ENCODE measurements at regions not wholly inside any gene's neighbourhood (a gene's known extent, or its start where the extent isn't known, plus 50 kb on each side); places are given as distances from the start of the nearest gene placed in this dataset.

- TF ChIP-seq EZH2phosphoT487 (IDR thresholded peaks at IDR 0.05; ENCODE audit: borderline replicate concordance, low read length): no peak
- TF ChIP-seq, protein P1, sequence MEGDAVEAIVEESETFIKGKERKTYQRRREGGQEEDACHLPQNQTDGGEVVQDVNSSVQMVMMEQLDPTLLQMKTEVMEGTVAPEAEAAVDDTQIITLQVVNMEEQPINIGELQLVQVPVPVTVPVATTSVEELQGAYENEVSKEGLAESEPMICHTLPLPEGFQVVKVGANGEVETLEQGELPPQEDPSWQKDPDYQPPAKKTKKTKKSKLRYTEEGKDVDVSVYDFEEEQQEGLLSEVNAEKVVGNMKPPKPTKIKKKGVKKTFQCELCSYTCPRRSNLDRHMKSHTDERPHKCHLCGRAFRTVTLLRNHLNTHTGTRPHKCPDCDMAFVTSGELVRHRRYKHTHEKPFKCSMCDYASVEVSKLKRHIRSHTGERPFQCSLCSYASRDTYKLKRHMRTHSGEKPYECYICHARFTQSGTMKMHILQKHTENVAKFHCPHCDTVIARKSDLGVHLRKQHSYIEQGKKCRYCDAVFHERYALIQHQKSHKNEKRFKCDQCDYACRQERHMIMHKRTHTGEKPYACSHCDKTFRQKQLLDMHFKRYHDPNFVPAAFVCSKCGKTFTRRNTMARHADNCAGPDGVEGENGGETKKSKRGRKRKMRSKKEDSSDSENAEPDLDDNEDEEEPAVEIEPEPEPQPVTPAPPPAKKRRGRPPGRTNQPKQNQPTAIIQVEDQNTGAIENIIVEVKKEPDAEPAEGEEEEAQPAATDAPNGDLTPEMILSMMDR (IDR thresholded peaks at IDR 0.05; ENCODE audit: low read depth, low read length, poor library complexity, severe bottlenecking): no peak
- H3K9me3 ChIP-seq (ENCODE audit: control insufficient read depth, insufficient read depth, low read length): no peaks in the 10 kb centered on the region; the same call in 1 of the 2 replicates
- no peaks in the 10 kb centered on the region for H3F3A ChIP-seq (ENCODE audit: control insufficient read depth, insufficient read depth)
- H3K36me3 ChIP-seq (ENCODE audit: control insufficient read depth, low read length): no peaks in the 10 kb centered on the region
- no peaks in the 10 kb centered on the region for H3K9me2 ChIP-seq (replicated peaks; ENCODE audit: control insufficient read depth, low read length)
- H3K4me1 ChIP-seq (ENCODE audit: control insufficient read depth, low read length): no peaks in the 10 kb centered on the region
- H3K27me3 ChIP-seq (ENCODE audit: control insufficient read depth, low read length): no peaks in the 10 kb centered on the region
- H3K4me3 ChIP-seq (ENCODE audit: low read length): no peak overlapping the region
- H3K4me2 ChIP-seq (ENCODE audit: low read length): no peak overlapping the region
- no peaks in the 10 kb centered on the region for H3K79me2 ChIP-seq (ENCODE audit: control insufficient read depth, low read length)
- H3K27ac ChIP-seq (ENCODE audit: low read depth, low read length): no peak overlapping the region
- H4K20me1 ChIP-seq (ENCODE audit: control insufficient read depth, insufficient read depth, low read depth, low read length): no peaks in the 10 kb centered on the region
These were observed 1481.1 kb downstream of the STIM2 start for GRCh38 chr4:28341784-28342183.

- H3K4me3 ChIP-seq (ENCODE audit: low read length): no peak overlapping the region
- no peaks in the 10 kb centered on the region for H3K36me3 ChIP-seq (ENCODE audit: control insufficient read depth, low read length)
- no peaks in the 10 kb centered on the region for H3K9me3 ChIP-seq (ENCODE audit: control insufficient read depth, insufficient read depth, low read length)
- no peak overlapping the region for H3K4me2 ChIP-seq (ENCODE audit: low read length)
- H3F3A ChIP-seq (ENCODE audit: control insufficient read depth, insufficient read depth): no peaks in the 10 kb centered on the region
- H4K20me1 ChIP-seq (ENCODE audit: control insufficient read depth, insufficient read depth, low read depth, low read length): no peaks in the 10 kb centered on the region
- no peaks in the 10 kb centered on the region for H3K9me2 ChIP-seq (replicated peaks; ENCODE audit: control insufficient read depth, low read length)
- no peaks in the 10 kb centered on the region for H3K4me1 ChIP-seq (ENCODE audit: control insufficient read depth, low read length)
- H3K79me2 ChIP-seq (ENCODE audit: control insufficient read depth, low read length): no peaks in the 10 kb centered on the region
- no peaks in the 10 kb centered on the region for H3K27me3 ChIP-seq (ENCODE audit: control insufficient read depth, low read length)
- TF ChIP-seq, protein P1 (IDR thresholded peaks at IDR 0.05; ENCODE audit: low read depth, low read length, poor library complexity, severe bottlenecking): no peak
- no peak for TF ChIP-seq EZH2phosphoT487 (IDR thresholded peaks at IDR 0.05; ENCODE audit: borderline replicate concordance, low read length)
- H3K27ac ChIP-seq (ENCODE audit: low read depth, low read length): no peak overlapping the region
These were observed 1489.8 kb downstream of the STIM2 start for GRCh38 chr4:28350485-28350884.

DNA sequence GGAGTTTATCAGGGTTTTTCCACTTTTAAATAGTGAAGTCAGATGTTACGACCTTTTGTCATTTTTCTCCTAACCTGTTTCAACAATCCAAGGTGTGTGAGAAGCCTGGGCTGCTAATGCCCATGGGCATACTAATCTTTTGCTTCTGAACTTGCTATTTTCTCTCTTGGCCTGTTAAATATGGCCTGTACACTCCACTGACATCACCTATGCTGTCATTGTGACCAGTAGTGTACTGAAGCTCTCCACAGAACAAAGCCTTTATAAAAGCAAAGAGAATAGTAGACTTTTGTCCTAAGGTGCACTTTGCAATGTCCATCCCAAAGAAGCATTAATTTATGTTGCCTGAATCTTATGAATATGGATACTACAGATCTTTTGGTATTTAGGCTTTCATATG, 1490.5 kb downstream of the STIM2 start:
- H3K36me3 ChIP-seq (ENCODE audit: control insufficient read depth, low read length): no peaks in the 10 kb centered on the region
- no peaks in the 10 kb centered on the region for H3K9me2 ChIP-seq (replicated peaks; ENCODE audit: control insufficient read depth, low read length)
- no peak for TF ChIP-seq EZH2phosphoT487 (IDR thresholded peaks at IDR 0.05; ENCODE audit: borderline replicate concordance, low read length)
- TF ChIP-seq, protein P1 (IDR thresholded peaks at IDR 0.05; ENCODE audit: low read depth, low read length, poor library complexity, severe bottlenecking): no peak
- H3K9me3 ChIP-seq (ENCODE audit: control insufficient read depth, insufficient read depth, low read length): no peaks in the 10 kb centered on the region
- H3K4me1 ChIP-seq (ENCODE audit: control insufficient read depth, low read length): no peaks in the 10 kb centered on the region
- H4K20me1 ChIP-seq (ENCODE audit: control insufficient read depth, insufficient read depth, low read depth, low read length): no peaks in the 10 kb centered on the region
- H3F3A ChIP-seq (ENCODE audit: control insufficient read depth, insufficient read depth): no peaks in the 10 kb centered on the region
- H3K4me3 ChIP-seq (ENCODE audit: low read length): no peak overlapping the region
- no peaks in the 10 kb centered on the region for H3K27me3 ChIP-seq (ENCODE audit: control insufficient read depth, low read length)
- no peaks in the 10 kb centered on the region for H3K79me2 ChIP-seq (ENCODE audit: control insufficient read depth, low read length)
- H3K27ac ChIP-seq (ENCODE audit: low read depth, low read length): no peak overlapping the region
- no peak overlapping the region for H3K4me2 ChIP-seq (ENCODE audit: low read length)

GRCh38 chr4:28351826-28352225, 1491.2 kb downstream of the STIM2 start:
- no peaks in the 10 kb centered on the region for H4K20me1 ChIP-seq (ENCODE audit: control insufficient read depth, insufficient read depth, low read depth, low read length)
- H3K27ac ChIP-seq (ENCODE audit: low read depth, low read length): no peak overlapping the region
- H3K36me3 ChIP-seq (ENCODE audit: control insufficient read depth, low read length): no peaks in the 10 kb centered on the region
- no peak overlapping the region for H3K4me2 ChIP-seq (ENCODE audit: low read length)
- no peaks in the 10 kb centered on the region for H3K9me2 ChIP-seq (replicated peaks; ENCODE audit: control insufficient read depth, low read length)
- H3K27me3 ChIP-seq (ENCODE audit: control insufficient read depth, low read length): no peaks in the 10 kb centered on the region
- TF ChIP-seq EZH2phosphoT487 (IDR thresholded peaks at IDR 0.05; ENCODE audit: borderline replicate concordance, low read length): no peak
- TF ChIP-seq, protein P1 (IDR thresholded peaks at IDR 0.05; ENCODE audit: low read depth, low read length, poor library complexity, severe bottlenecking): no peak
- no peaks in the 10 kb centered on the region for H3K9me3 ChIP-seq (ENCODE audit: control insufficient read depth, insufficient read depth, low read length)
- no peak overlapping the region for H3K4me3 ChIP-seq (ENCODE audit: low read length)
- H3K4me1 ChIP-seq (ENCODE audit: control insufficient read depth, low read length): no peaks in the 10 kb centered on the region
- no peaks in the 10 kb centered on the region for H3K79me2 ChIP-seq (ENCODE audit: control insufficient read depth, low read length)
- H3F3A ChIP-seq (ENCODE audit: control insufficient read depth, insufficient read depth): no peaks in the 10 kb centered on the region

Data from DOHH2 (cell line).